PC-3 (cell line): ENCODE measurements at regions not wholly inside any gene's neighbourhood (a gene's known extent, or its start where the extent isn't known, plus 50 kb on each side); places are given as distances from the start of the nearest gene placed in this dataset.

Experiments used
- EZH2 ChIP-seq: fragments of 300-600 bp; sonication (generic); IDR thresholded peaks from one replicate; pipeline ENCODE4 v1.6.1; 2017; ENCODE audit warnings: antibody characterized with exemption, mild to moderate bottlenecking, low read length; ENCODE audit not compliant: unreplicated experiment
- EZH2phosphoT487 ChIP-seq: fragments of 300-600 bp; sonication (generic); IDR thresholded peaks from 2 replicates; pipeline ENCODE4 v1.6.1; 2018; ENCODE audit warnings: mild to moderate bottlenecking, antibody characterized with exemption, low read length, borderline replicate concordance
- TF ChIP-seq, protein P1 (sequence below): fragments of 300-600 bp; sonication (generic); conservative IDR thresholded peaks from 2 replicates; pipeline ENCODE4 v1.5.1; 2017; ENCODE audit warnings: antibody characterized with exemption, low read depth, mild to moderate bottlenecking, low read length

DNA sequence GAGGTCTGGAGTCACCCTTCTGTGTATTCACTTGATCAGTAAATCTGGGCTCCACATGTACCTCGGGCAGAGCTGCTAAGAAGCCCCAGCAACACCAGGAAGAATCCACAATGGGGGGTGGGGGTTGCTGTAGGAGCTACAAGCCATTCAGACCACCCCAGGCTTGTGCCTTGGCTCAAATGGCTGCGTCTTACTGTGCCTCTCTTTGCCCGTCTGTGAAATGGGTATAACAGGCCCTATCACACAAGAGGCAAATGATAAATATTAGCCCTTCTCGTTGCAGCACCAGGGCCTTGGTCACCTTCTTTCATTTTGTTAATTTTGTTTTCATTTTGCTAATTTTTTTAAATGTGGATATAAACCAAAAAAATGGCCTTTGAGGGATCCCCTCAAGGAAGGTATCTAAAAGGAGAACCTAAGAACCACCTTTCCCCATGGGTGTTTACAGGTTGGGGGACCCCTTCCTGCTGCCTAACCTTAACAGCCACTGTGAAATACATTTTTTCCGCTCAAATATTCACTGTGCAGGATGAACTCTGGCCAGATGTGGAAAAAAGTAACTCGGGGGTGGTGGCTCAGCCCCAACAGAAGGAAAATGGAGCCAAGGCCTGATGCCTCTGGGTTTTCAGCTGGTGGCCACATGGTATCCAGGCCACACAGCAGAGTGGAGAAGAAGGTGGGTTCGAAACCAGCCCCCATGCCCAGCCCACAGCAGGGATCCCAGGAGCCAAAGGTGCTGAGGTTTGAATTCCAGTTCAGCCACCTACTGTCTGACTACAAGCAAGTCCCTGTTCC lies 284.0 kb downstream of the MN1 start:
- TF ChIP-seq, protein P1, sequence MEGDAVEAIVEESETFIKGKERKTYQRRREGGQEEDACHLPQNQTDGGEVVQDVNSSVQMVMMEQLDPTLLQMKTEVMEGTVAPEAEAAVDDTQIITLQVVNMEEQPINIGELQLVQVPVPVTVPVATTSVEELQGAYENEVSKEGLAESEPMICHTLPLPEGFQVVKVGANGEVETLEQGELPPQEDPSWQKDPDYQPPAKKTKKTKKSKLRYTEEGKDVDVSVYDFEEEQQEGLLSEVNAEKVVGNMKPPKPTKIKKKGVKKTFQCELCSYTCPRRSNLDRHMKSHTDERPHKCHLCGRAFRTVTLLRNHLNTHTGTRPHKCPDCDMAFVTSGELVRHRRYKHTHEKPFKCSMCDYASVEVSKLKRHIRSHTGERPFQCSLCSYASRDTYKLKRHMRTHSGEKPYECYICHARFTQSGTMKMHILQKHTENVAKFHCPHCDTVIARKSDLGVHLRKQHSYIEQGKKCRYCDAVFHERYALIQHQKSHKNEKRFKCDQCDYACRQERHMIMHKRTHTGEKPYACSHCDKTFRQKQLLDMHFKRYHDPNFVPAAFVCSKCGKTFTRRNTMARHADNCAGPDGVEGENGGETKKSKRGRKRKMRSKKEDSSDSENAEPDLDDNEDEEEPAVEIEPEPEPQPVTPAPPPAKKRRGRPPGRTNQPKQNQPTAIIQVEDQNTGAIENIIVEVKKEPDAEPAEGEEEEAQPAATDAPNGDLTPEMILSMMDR: no peak
- TF ChIP-seq EZH2: no peak
- no peak for TF ChIP-seq EZH2phosphoT487
